GM23338 (cell line): ENCODE measurements at regions not wholly inside any gene's neighbourhood (a gene's known extent, or its start where the extent isn't known, plus 50 kb on each side); places are given as distances from the start of the nearest gene placed in this dataset.
"Not testable (repeated sequence)": the region's sequence is repeated elsewhere in the genome, so short reads cannot be mapped to it uniquely, and the experiment has no call there.

Experiments used
- CREB1 ChIP-seq: fragments of 250-450 bp; sonication (Bioruptor Pico); IDR thresholded peaks from 2 replicates; pipeline ENCODE4 v1.5.0; 2020; ENCODE audit warnings: low read depth, mild to moderate bottlenecking, moderate library complexity
- EZH2 ChIP-seq: fragments of 200-600 bp; sonication (generic); IDR thresholded peaks from one replicate; pipeline ENCODE4 v1.8.0; 2017; ENCODE audit warnings: antibody characterized with exemption, mild to moderate bottlenecking, low read depth; ENCODE audit not compliant: unreplicated experiment
- EZH2phosphoT487 ChIP-seq: fragments of 200-600 bp; sonication (generic); IDR thresholded peaks from one replicate; pipeline ENCODE4 v1.8.1; 2018; ENCODE audit warnings: antibody characterized with exemption; ENCODE audit not compliant: unreplicated experiment
- JUNB ChIP-seq: IDR thresholded peaks from one replicate; pipeline ENCODE4 v1.6.1; 2016; ENCODE audit warnings: antibody characterized with exemption; ENCODE audit not compliant: unreplicated experiment
- NANOG ChIP-seq: IDR thresholded peaks from 2 replicates; pipeline ENCODE4 v1.6.1; 2016; ENCODE audit warnings: antibody characterized with exemption, borderline replicate concordance
- POLR2AphosphoS5 ChIP-seq: IDR thresholded peaks from 2 replicates; pipeline ENCODE4 v1.6.1; 2016; ENCODE audit warnings: antibody characterized with exemption, low read depth
- STAT1 ChIP-seq: IDR thresholded peaks from one replicate; pipeline ENCODE4 v1.6.1; 2016; ENCODE audit warnings: antibody characterized with exemption; ENCODE audit not compliant: unreplicated experiment
- ZNF114 ChIP-seq: fragments of 250-450 bp; sonication (Bioruptor Pico); IDR thresholded peaks from 2 replicates; pipeline ENCODE4 v1.5.0; 2020; ENCODE audit warnings: mild to moderate bottlenecking, moderate library complexity
- ZNF331 ChIP-seq: fragments of 250-450 bp; sonication (Bioruptor Pico); IDR thresholded peaks from 2 replicates; pipeline ENCODE4 v1.5.0; 2020; ENCODE audit warnings: low read depth, mild to moderate bottlenecking, moderate library complexity
- TF ChIP-seq, protein P1 (sequence below), 2 experiments: fragments of 200-600 bp in 1 of 2; sonication (generic) in 1 of 2; conservative IDR thresholded peaks; 2 replicates each; pipeline versions ENCODE4 v1.5.1 to v1.6.1; 2016 to 2017; ENCODE audit warnings: antibody characterized with exemption in 2 of 2, low read depth in 2 of 2, mild to moderate bottlenecking in 2 of 2, moderate library complexity in 1 of 2
- TF ChIP-seq, protein P2 (sequence below): IDR thresholded peaks from one replicate; pipeline ENCODE4 v1.6.1; 2018; ENCODE audit warnings: antibody characterized with exemption; ENCODE audit not compliant: unreplicated experiment
- TF ChIP-seq, protein P3 (sequence below): fragments of 250-450 bp; sonication (Bioruptor Pico); IDR thresholded peaks from 2 replicates; pipeline ENCODE4 v1.5.0; 2020; ENCODE audit warnings: mild to moderate bottlenecking, moderate library complexity
- TF ChIP-seq, protein P4 (sequence below): IDR thresholded peaks from 2 replicates; pipeline ENCODE4 v1.6.1; 2016; ENCODE audit warnings: antibody characterized with exemption

DNA sequence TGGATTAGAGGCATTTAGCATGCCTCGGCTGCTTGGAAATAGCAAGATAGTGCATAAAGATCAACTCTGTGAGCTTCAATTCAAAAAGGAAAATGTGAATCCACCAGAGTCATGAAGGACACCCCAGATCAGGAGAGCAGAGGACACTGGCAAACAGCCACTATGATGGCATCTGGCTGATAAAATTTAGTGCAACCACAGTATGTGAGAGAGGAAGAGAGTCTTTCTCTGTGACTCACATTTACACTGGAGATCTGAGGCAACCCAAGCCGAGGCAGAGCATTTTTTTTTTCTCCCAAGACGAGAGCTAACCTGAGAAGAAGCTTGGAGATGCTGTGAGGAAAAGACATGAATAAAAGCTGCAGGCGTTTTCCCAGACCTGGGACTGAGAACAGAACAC is 401.9 kb downstream of the TGIF2LY start:
- TF ChIP-seq, protein P1, sequence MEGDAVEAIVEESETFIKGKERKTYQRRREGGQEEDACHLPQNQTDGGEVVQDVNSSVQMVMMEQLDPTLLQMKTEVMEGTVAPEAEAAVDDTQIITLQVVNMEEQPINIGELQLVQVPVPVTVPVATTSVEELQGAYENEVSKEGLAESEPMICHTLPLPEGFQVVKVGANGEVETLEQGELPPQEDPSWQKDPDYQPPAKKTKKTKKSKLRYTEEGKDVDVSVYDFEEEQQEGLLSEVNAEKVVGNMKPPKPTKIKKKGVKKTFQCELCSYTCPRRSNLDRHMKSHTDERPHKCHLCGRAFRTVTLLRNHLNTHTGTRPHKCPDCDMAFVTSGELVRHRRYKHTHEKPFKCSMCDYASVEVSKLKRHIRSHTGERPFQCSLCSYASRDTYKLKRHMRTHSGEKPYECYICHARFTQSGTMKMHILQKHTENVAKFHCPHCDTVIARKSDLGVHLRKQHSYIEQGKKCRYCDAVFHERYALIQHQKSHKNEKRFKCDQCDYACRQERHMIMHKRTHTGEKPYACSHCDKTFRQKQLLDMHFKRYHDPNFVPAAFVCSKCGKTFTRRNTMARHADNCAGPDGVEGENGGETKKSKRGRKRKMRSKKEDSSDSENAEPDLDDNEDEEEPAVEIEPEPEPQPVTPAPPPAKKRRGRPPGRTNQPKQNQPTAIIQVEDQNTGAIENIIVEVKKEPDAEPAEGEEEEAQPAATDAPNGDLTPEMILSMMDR (conservative IDR thresholded peaks at IDR 0.05; ENCODE audit: low read depth in 2 of 2) = not testable (repeated sequence)
- TF ChIP-seq POLR2AphosphoS5; EZH2; CREB1 (CRISPR knock-in tag); NANOG; EZH2phosphoT487; JUNB; ZNF331 (CRISPR knock-in tag); ZNF114 (CRISPR knock-in tag); STAT1: not testable (repeated sequence)
- TF ChIP-seq, protein P2, sequence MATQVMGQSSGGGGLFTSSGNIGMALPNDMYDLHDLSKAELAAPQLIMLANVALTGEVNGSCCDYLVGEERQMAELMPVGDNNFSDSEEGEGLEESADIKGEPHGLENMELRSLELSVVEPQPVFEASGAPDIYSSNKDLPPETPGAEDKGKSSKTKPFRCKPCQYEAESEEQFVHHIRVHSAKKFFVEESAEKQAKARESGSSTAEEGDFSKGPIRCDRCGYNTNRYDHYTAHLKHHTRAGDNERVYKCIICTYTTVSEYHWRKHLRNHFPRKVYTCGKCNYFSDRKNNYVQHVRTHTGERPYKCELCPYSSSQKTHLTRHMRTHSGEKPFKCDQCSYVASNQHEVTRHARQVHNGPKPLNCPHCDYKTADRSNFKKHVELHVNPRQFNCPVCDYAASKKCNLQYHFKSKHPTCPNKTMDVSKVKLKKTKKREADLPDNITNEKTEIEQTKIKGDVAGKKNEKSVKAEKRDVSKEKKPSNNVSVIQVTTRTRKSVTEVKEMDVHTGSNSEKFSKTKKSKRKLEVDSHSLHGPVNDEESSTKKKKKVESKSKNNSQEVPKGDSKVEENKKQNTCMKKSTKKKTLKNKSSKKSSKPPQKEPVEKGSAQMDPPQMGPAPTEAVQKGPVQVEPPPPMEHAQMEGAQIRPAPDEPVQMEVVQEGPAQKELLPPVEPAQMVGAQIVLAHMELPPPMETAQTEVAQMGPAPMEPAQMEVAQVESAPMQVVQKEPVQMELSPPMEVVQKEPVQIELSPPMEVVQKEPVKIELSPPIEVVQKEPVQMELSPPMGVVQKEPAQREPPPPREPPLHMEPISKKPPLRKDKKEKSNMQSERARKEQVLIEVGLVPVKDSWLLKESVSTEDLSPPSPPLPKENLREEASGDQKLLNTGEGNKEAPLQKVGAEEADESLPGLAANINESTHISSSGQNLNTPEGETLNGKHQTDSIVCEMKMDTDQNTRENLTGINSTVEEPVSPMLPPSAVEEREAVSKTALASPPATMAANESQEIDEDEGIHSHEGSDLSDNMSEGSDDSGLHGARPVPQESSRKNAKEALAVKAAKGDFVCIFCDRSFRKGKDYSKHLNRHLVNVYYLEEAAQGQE = not testable (repeated sequence)
- TF ChIP-seq, protein P3, sequence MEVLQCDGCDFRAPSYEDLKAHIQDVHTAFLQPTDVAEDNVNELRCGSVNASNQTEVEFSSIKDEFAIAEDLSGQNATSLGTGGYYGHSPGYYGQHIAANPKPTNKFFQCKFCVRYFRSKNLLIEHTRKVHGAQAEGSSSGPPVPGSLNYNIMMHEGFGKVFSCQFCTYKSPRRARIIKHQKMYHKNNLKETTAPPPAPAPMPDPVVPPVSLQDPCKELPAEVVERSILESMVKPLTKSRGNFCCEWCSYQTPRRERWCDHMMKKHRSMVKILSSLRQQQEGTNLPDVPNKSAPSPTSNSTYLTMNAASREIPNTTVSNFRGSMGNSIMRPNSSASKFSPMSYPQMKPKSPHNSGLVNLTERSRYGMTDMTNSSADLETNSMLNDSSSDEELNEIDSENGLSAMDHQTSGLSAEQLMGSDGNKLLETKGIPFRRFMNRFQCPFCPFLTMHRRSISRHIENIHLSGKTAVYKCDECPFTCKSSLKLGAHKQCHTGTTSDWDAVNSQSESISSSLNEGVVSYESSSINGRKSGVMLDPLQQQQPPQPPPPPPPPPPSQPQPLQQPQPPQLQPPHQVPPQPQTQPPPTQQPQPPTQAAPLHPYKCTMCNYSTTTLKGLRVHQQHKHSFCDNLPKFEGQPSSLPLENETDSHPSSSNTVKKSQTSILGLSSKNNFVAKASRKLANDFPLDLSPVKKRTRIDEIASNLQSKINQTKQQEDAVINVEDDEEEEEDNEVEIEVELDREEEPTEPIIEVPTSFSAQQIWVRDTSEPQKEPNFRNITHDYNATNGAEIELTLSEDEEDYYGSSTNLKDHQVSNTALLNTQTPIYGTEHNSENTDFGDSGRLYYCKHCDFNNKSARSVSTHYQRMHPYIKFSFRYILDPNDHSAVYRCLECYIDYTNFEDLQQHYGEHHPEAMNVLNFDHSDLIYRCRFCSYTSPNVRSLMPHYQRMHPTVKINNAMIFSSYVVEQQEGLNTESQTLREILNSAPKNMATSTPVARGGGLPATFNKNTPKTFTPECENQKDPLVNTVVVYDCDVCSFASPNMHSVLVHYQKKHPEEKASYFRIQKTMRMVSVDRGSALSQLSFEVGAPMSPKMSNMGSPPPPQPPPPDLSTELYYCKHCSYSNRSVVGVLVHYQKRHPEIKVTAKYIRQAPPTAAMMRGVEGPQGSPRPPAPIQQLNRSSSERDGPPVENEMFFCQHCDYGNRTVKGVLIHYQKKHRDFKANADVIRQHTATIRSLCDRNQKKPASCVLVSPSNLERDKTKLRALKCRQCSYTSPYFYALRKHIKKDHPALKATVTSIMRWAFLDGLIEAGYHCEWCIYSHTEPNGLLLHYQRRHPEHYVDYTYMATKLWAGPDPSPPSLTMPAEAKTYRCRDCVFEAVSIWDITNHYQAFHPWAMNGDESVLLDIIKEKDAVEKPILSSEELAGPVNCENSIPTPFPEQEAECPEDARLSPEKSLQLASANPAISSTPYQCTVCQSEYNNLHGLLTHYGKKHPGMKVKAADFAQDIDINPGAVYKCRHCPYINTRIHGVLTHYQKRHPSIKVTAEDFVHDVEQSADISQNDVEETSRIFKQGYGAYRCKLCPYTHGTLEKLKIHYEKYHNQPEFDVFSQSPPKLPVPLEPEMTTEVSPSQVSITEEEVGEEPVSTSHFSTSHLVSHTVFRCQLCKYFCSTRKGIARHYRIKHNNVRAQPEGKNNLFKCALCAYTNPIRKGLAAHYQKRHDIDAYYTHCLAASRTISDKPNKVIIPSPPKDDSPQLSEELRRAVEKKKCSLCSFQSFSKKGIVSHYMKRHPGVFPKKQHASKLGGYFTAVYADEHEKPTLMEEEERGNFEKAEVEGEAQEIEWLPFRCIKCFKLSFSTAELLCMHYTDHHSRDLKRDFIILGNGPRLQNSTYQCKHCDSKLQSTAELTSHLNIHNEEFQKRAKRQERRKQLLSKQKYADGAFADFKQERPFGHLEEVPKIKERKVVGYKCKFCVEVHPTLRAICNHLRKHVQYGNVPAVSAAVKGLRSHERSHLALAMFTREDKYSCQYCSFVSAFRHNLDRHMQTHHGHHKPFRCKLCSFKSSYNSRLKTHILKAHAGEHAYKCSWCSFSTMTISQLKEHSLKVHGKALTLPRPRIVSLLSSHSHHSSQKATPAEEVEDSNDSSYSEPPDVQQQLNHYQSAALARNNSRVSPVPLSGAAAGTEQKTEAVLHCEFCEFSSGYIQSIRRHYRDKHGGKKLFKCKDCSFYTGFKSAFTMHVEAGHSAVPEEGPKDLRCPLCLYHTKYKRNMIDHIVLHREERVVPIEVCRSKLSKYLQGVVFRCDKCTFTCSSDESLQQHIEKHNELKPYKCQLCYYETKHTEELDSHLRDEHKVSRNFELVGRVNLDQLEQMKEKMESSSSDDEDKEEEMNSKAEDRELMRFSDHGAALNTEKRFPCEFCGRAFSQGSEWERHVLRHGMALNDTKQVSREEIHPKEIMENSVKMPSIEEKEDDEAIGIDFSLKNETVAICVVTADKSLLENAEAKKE (CRISPR knock-in tag) = not testable (repeated sequence)
- TF ChIP-seq, protein P4, sequence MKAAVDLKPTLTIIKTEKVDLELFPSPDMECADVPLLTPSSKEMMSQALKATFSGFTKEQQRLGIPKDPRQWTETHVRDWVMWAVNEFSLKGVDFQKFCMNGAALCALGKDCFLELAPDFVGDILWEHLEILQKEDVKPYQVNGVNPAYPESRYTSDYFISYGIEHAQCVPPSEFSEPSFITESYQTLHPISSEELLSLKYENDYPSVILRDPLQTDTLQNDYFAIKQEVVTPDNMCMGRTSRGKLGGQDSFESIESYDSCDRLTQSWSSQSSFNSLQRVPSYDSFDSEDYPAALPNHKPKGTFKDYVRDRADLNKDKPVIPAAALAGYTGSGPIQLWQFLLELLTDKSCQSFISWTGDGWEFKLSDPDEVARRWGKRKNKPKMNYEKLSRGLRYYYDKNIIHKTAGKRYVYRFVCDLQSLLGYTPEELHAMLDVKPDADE = not testable (repeated sequence)
